Cardiac muscle cell (in vitro differentiated cells and primary cell): ENCODE measurements at regions not wholly inside any gene's neighbourhood (a gene's known extent, or its start where the extent isn't known, plus 50 kb on each side); places are given as distances from the start of the nearest gene placed in this dataset.
A peak's percentile ranks its signal among the peaks of the same experiment; 100 is the strongest.

Source experiments
- DNase-seq, 2 donors: peaks; one replicate each; pipeline versions ENCODE4 v3.0.0 to v3.0.0-alpha.2; 2010 to 2017; ENCODE audit warnings: low read depth in 1 of 2, low spot score in 1 of 2
- H3K27ac ChIP-seq: fragments of 200-600 bp; sonication (generic); 2 replicates; pipeline ENCODE4 v1.5.1; 2016
- H3K27me3 ChIP-seq: fragments of 200-600 bp; sonication (generic); 2 replicates; pipeline ENCODE4 v1.6.0; 2016; ENCODE audit warnings: control low read depth
- H3K36me3 ChIP-seq: fragments of 200-600 bp; sonication (generic); 2 replicates; pipeline ENCODE4 v1.5.1; 2016; ENCODE audit warnings: control low read depth
- H3K4me1 ChIP-seq: fragments of 200-600 bp; sonication (generic); 2 replicates; pipeline ENCODE4 v1.8.1; 2017; ENCODE audit warnings: low read depth, mild to moderate bottlenecking, mixed run types
- H3K4me3 ChIP-seq: fragments of 200-600 bp; sonication (generic); 2 replicates; pipeline ENCODE4 v1.5.1; 2016; ENCODE audit warnings: mild to moderate bottlenecking
- H3K9me3 ChIP-seq: fragments of 200-600 bp; sonication (generic); 2 replicates; pipeline ENCODE4 v1.5.1; 2017; ENCODE audit warnings: low read depth, mild to moderate bottlenecking, control low read depth
- TF ChIP-seq, protein P1 (sequence below): IDR thresholded peaks from 2 replicates; pipeline ENCODE4 v1.5.1; 2012; ENCODE audit warnings: low read depth, mild to moderate bottlenecking, low read length

DNA sequence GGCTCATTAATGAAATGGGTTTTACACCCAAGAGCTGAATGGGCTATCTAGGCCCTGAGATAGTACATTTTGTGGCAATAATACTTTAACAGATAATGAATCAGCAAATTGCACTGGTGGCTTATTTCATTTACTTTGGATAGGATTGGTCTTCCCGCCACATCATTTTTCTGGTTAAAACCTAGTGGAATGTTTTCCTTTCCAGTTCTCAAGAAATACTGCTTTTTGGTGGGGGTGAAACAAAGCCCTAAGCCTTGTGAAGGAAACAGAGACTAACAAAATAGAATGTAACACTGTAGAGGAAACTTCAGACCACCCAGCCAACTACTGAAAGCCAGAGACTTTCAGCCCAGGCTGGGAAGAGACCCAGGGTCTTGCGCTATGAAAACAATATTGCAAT lies 172.2 kb downstream of the HHIPL2 start:
- TF ChIP-seq, protein P1, sequence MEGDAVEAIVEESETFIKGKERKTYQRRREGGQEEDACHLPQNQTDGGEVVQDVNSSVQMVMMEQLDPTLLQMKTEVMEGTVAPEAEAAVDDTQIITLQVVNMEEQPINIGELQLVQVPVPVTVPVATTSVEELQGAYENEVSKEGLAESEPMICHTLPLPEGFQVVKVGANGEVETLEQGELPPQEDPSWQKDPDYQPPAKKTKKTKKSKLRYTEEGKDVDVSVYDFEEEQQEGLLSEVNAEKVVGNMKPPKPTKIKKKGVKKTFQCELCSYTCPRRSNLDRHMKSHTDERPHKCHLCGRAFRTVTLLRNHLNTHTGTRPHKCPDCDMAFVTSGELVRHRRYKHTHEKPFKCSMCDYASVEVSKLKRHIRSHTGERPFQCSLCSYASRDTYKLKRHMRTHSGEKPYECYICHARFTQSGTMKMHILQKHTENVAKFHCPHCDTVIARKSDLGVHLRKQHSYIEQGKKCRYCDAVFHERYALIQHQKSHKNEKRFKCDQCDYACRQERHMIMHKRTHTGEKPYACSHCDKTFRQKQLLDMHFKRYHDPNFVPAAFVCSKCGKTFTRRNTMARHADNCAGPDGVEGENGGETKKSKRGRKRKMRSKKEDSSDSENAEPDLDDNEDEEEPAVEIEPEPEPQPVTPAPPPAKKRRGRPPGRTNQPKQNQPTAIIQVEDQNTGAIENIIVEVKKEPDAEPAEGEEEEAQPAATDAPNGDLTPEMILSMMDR: no peak
- Histone ChIP-seq H3K4me3 (no peak overlapping the region), H3K27ac (no peak overlapping the region), H3K36me3 (no peaks in the 10 kb centered on the region), H3K27me3 (no peaks in the 10 kb centered on the region), H3K9me3 (no peaks in the 10 kb centered on the region), H3K4me1 (peaks cover 12% of the 10 kb centered on the region)
- DNase-seq: no peak

DNA sequence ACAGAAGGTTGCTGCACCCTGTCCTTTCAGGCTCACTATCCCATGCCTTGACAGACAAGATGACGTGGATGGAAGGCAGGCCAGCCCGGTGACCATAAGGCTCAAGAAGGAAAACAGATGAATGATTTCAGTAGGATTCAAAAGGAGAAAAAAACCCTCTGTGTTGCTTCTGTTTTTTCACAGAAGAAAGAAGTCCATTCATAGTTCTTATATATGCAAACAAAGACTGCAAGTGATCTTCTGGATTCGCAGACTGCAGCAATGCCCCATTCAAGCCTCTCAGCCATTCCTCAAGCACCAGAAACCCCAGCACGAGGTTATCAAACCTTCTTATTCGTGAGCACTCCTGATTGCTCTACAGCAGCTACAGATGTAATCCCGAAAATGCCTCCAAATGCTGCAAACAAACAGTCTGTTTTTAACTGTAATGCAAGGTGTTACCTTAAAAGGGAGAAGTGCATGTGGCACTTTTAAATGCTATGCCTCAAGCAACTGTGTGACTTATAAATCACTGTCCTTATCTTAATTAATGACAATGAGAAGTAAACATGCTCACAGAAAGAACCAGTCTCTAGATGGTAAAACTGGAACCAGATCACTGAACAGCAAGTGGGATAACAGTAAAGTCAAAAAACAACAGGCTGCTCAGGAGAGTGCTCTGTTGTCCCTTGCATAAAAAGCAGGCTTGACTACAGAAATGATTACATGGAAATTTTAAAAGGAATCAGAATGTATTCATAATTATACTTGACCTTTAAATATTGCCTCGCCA lies 173.9 kb downstream of the HHIPL2 start:
- Histone ChIP-seq H3K4me1 (peaks cover 12% of the 10 kb centered on the region), H3K9me3 (no peaks in the 10 kb centered on the region), H3K4me3 (no peak overlapping the region), H3K27ac (no peak overlapping the region), H3K36me3 (no peaks in the 10 kb centered on the region), H3K27me3 (no peaks in the 10 kb centered on the region)
- DNase-seq: peak in 1 of 2 donors; percentile 8
- TF ChIP-seq, protein P1: no peak

DNA sequence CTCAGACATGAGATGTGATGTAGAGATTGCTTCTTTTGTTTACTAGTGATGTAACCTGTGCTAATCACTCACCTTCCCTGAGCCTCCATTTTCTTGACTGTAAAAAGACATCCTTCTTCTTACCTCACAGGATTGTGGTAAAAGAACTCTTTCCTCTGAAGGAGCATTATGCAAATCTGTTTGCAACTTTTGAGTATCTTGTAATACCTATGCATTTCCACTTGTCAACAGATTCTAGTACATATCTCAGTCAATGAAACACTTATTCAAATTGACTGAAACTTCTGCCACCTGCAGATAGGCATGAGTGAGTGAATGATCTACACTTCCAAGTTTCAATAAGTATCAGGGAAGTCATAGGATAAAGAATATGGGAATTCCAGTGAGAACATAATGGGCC lies 174.7 kb downstream of the HHIPL2 start:
- H3K27me3 ChIP-seq: no peaks in the 10 kb centered on the region
- H3K36me3 ChIP-seq: no peaks in the 10 kb centered on the region
- TF ChIP-seq, protein P1: no peak
- H3K9me3 ChIP-seq: no peaks in the 10 kb centered on the region
- DNase-seq: no peak
- no peak overlapping the region for H3K4me3 ChIP-seq
- H3K4me1 ChIP-seq: peaks cover 12% of the 10 kb centered on the region
- H3K27ac ChIP-seq: no peak overlapping the region

DNA sequence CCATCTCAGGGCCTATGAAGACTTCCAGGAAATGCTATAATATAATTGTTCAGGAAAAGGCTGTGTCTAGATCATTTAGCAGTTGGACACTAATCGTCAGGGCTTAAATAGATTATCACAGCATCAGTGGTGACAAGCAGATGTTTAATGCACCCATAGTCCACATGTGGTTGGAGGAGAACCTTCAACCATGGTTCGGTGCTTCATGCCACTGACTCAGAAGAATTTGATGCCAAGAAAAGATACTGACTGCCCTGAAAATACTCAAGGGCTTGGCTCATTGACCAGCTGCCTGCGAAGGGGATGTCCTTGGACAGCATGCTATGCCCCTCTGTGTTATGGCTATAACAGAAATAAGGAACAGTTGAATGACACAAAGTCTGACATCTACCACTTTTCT lies 175.7 kb downstream of the HHIPL2 start:
- DNase-seq: no peak
- TF ChIP-seq, protein P1: no peak
- Histone ChIP-seq H3K4me1 (peaks cover 12% of the 10 kb centered on the region), H3K9me3 (no peaks in the 10 kb centered on the region), H3K36me3 (no peaks in the 10 kb centered on the region), H3K27ac (no peak overlapping the region), H3K27me3 (no peaks in the 10 kb centered on the region), H3K4me3 (no peak overlapping the region)

DNA sequence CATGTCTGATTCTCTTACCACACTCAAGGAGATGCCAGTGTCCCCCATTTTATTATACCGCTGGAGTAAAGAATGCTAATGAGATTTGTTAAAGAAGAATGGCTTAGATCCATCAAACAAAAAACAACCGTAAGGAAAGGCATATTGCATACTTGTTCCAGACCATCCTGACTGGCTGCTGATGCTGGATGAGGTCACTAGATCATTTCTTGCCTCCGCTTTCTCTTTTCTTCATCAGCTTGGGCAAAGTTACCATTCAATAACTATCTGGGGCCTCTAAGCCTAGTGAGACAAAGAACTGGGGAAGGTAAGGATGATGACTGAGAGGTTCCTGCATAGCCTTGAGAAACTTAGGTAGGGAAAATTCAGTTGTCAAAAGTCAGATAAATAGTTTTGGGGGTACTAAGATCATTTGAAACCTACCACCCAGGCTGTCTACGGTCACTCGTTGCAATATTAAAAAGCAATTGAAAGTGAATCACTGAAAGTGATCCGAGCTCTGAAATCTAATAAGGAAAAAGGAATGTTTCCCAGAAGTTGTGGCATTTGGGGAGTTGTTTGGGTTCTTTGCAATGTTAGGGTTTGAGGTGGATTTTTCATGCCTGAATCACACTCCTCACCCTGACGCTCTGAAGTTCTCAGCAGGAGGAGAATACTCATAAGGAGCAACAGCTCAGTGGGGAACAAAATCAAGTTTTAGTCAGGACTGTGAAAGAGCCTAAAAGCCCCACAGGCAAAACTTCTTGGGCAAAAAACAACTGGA lies 176.8 kb downstream of the HHIPL2 start:
- Histone ChIP-seq H3K27me3 (no peaks in the 10 kb centered on the region), H3K27ac (no peak overlapping the region)
- DNase-seq: peak in 1 of 2 donors; percentile 52

More for the DNA sequence above, 176.8 kb downstream of the HHIPL2 start:
- Histone ChIP-seq H3K36me3 (no peaks in the 10 kb centered on the region), H3K9me3 (no peaks in the 10 kb centered on the region), H3K4me1 (peaks cover 12% of the 10 kb centered on the region), H3K4me3 (no peak overlapping the region)
- TF ChIP-seq, protein P1: no peak
